Suppressor macrophage (primary cell): ENCODE measurements at regions not wholly inside any gene's neighbourhood (a gene's known extent, or its start where the extent isn't known, plus 50 kb on each side); places are given as distances from the start of the nearest gene placed in this dataset.

ENCODE experiments used
- DNase-seq, 4 experiments: peaks; one replicate each; pipeline ENCODE4 v3.0.0-alpha.2; 2020 to 2022

- DNase-seq: peak in 3 of 4 experiments; percentile 12 to 28 (median 19)
These were observed 123.1 kb downstream of the RPS12 start for GRCh38 chr6:132937466-132937906.

- no peak for DNase-seq
These were observed 134.5 kb downstream of the RPS12 start for GRCh38 chr6:132948889-132949288.

GRCh38 chr6:132950566-132950965 is 136.2 kb downstream of the RPS12 start:
- no peak for DNase-seq

- no peak for DNase-seq
These were observed 137.9 kb downstream of the RPS12 start for GRCh38 chr6:132952031-132952867.

- no peak for DNase-seq
These were observed 138.6 kb downstream of the RPS12 start for GRCh38 chr6:132952986-132953385.

- no peak for DNase-seq
These were observed 139.9 kb downstream of the RPS12 start for GRCh38 chr6:132954222-132954621.

GRCh38 chr6:132954936-132955335 is 140.6 kb downstream of the RPS12 start:
- no peak for DNase-seq

- peak in 1 of 4 experiments; percentile 4 for DNase-seq
These were observed 145.4 kb downstream of the RPS12 start for GRCh38 chr6:132959639-132960326.

GRCh38 chr6:132960720-132961119 is 146.4 kb downstream of the RPS12 start:
- no peak for DNase-seq

GRCh38 chr6:132961122-132961521 is 146.8 kb downstream of the RPS12 start:
- no peak for DNase-seq

- peak in 1 of 4 experiments; percentile 2 for DNase-seq
These were observed 147.2 kb downstream of the RPS12 start for GRCh38 chr6:132961610-132962009.

GRCh38 chr6:132962936-132963868 is 148.8 kb downstream of the RPS12 start:
- DNase-seq: peak; percentile 27 to 63 (median 43)

- no peak for DNase-seq
These were observed 149.9 kb downstream of the RPS12 start for GRCh38 chr6:132964101-132964867.

- no peak for DNase-seq
These were observed 150.6 kb downstream of the RPS12 start for GRCh38 chr6:132964868-132965382.

- DNase-seq: no peak
These were observed 153.5 kb downstream of the RPS12 start for GRCh38 chr6:132967871-132968270.

GRCh38 chr6:132968419-132968950 is 154.1 kb downstream of the RPS12 start:
- DNase-seq: no peak

GRCh38 chr6:132969196-132969595 is 154.8 kb downstream of the RPS12 start:
- DNase-seq: no peak

- DNase-seq: no peak
These were observed 157.3 kb downstream of the RPS12 start for GRCh38 chr6:132971676-132972075.

GRCh38 chr6:132972254-132972653 is 157.9 kb downstream of the RPS12 start:
- DNase-seq: no peak

- DNase-seq: no peak
These were observed 158.6 kb downstream of the RPS12 start for GRCh38 chr6:132972971-132973370.

GRCh38 chr6:132973514-132973993 is 159.2 kb downstream of the RPS12 start:
- no peak for DNase-seq
